ENCODE measurements at regions not wholly inside any gene's neighbourhood (a gene's known extent, or its start where the extent isn't known, plus 50 kb on each side); places are given as distances from the start of the nearest gene placed in this dataset.

DNA sequence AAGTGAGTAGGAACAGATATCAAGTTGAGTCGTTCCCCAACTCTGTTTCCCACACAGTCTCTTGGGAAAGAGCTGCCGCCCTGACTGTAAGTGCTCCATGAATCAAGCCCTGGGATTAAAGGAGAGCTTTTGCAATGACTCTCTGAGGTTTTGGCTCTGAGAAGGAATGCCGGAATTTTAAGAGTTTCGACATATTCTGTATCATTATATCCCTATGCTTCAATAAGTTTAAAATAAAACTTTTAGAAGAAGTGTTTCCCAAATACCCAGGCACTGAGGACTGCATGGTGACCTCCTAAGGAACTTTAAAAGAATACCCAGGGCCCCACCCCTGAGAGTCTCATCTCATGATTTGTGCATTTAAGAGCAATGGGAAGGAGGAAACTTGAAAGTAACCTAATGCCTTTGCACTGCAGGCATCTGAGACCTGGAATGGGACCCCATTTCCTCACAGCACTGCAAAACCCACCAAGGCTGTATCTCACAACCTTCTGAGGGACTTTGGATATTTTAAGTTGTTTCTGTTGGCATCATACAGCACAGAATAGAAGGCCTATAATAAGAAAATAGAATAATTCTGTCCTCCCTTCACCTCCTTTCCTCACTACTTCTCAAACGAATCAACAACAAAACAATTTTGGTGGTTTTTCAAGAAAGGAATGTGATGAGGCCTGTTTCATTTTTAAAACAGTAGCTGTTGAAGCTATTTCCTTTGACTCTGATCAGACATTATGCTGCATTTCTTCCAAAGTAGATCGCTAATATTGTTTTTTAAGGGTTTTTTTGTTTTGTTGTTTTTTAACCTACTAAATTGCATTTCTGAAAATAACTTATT, 121.2 kb downstream of the GASK1B start:
- Histone ChIP-seq H3K27me3 (replicated peaks in 1 of 2; ENCODE audit: control insufficient read depth in 2 of 2, insufficient read depth in 2 of 2, low read length in 1 of 2) (no peaks in the 10 kb centered on the region), H3K79me2 (ENCODE audit: control insufficient read depth, insufficient read depth, low read length) (no peaks in the 10 kb centered on the region), H3K4me3 (no peak overlapping the region), H3K36me3 (ENCODE audit: control insufficient read depth in 2 of 2, insufficient read depth in 2 of 2, low read length in 1 of 2) (no peaks in the 10 kb centered on the region), H3K4me1 (ENCODE audit: control insufficient read depth, insufficient read depth, low read length) (no peaks in the 10 kb centered on the region), H2AFZ (ENCODE audit: control insufficient read depth, low read depth, low read length) (no peak overlapping the region), H4K20me1 (ENCODE audit: control insufficient read depth, insufficient read depth) (no peaks in the 10 kb centered on the region), H3K9ac (ENCODE audit: control insufficient read depth, insufficient read depth, low read length) (no peak overlapping the region), H3K9me3 (replicated peaks; ENCODE audit: control insufficient read depth, insufficient read depth, low read length) (no peaks in the 10 kb centered on the region), H3K27ac (ENCODE audit: control insufficient read depth, insufficient read depth) (no peak overlapping the region), H3K4me2 (ENCODE audit: control insufficient read depth, insufficient read depth) (no peak overlapping the region)
- ChIA-PET POLR2A (no interaction called here), SMC1A (ENCODE audit: uncharacterized antibody, unreplicated experiment) (no interaction called here), RAD21 (ENCODE audit: unreplicated experiment) (no interaction called here), CTCF (no interaction called here)
- ATAC-seq = no peak
- DNase-seq (ENCODE audit: low read depth, low spot score) = no peak
- TF ChIP-seq CBX3 (IDR thresholded peaks at IDR 0.05; ENCODE audit: borderline replicate concordance, low read depth) (no peak), PAX8 (IDR thresholded peaks at IDR 0.05) (no peak), POU2F2 (IDR thresholded peaks at IDR 0.05; ENCODE audit: borderline replicate concordance, low read depth, low read length) (no peak), SMAD5 (IDR thresholded peaks at IDR 0.05; ENCODE audit: low read depth) (no peak), GABPA (IDR thresholded peaks at IDR 0.05; ENCODE audit: low read depth) (no peak), ZNF207 (IDR thresholded peaks at IDR 0.05; ENCODE audit: borderline replicate concordance) (no peak), NR2C1 (IDR thresholded peaks at IDR 0.05) (no peak), RELA (IDR thresholded peaks at IDR 0.05; ENCODE audit: borderline replicate concordance, partially characterized antibody) (no peak), ZNF274 (IDR thresholded peaks at IDR 0.05; ENCODE audit: insufficient read depth, insufficient read length) (no peak), RFX5 (IDR thresholded peaks at IDR 0.05; ENCODE audit: low read depth, low read length) (no peak), TBL1XR1 (IDR thresholded peaks at IDR 0.05; ENCODE audit: low read depth, low read length) (no peak), RELB (IDR thresholded peaks at IDR 0.05; ENCODE audit: low read depth) (no peak), CBX5 (IDR thresholded peaks at IDR 0.05; ENCODE audit: low read depth) (no peak), POLR2A (IDR thresholded peaks at IDR 0.05; ENCODE audit: low read depth, low read length) (no peak), SPI1 (IDR thresholded peaks at IDR 0.05; ENCODE audit: borderline replicate concordance, insufficient read depth, low read depth, low read length) (no peak), IRF5 (IDR thresholded peaks at IDR 0.05; ENCODE audit: borderline replicate concordance) (no peak), MTA2 (IDR thresholded peaks at IDR 0.05; ENCODE audit: low read depth) (no peak)
- TF ChIP-seq, protein P1, sequence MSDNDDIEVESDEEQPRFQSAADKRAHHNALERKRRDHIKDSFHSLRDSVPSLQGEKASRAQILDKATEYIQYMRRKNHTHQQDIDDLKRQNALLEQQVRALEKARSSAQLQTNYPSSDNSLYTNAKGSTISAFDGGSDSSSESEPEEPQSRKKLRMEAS (IDR thresholded peaks at IDR 0.05; ENCODE audit: low read depth, low read length) = no peak
- TF ChIP-seq, protein P2, sequence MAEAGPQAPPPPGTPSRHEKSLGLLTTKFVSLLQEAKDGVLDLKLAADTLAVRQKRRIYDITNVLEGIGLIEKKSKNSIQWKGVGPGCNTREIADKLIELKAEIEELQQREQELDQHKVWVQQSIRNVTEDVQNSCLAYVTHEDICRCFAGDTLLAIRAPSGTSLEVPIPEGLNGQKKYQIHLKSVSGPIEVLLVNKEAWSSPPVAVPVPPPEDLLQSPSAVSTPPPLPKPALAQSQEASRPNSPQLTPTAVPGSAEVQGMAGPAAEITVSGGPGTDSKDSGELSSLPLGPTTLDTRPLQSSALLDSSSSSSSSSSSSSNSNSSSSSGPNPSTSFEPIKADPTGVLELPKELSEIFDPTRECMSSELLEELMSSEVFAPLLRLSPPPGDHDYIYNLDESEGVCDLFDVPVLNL (IDR thresholded peaks at IDR 0.05; ENCODE audit: low read depth, low read length) = no peak
- in situ Hi-C loops (cut with MboI) (no loop called here), intact Hi-C loops (cut with micrococcal nuclease; ENCODE audit: unreplicated experiment) (no loop called here)
- BruUV-seq (replicated peaks) = no TSS peak
- 12% methylated on average over 6 of the region's 6 CpGs for WGBS (ENCODE audit: insufficient coverage, insufficient replicate concordance, low lambda C conversion rate, missing lambda C conversion rate)
- no peak for FAIRE-seq
